ENCODE measurements at regions not wholly inside any gene's neighbourhood (a gene's known extent, or its start where the extent isn't known, plus 50 kb on each side); places are given as distances from the start of the nearest gene placed in this dataset.

GRCh38 chr11:19661827-19662226 is 50.8 kb upstream of the NAV2 start:
- intact Hi-C loops (cut with DNase I, micrococcal nuclease), result no loop called here
- DNase-seq (no peak), ATAC-seq (no peak)

- DNase-seq (no peak), ATAC-seq (peak; percentile 40)
- intact Hi-C loops (cut with DNase I, micrococcal nuclease), result no loop called here
Measured at GRCh38 chr11:19660076-19660475, 52.6 kb upstream of the NAV2 start.

GRCh38 chr11:19659529-19659928 is 53.1 kb upstream of the NAV2 start:
- DNase-seq (no peak), ATAC-seq (no peak)
- intact Hi-C loops (cut with DNase I, micrococcal nuclease), result no loop called here

GRCh38 chr11:19658344-19658743 is 54.3 kb upstream of the NAV2 start:
- intact Hi-C loops (cut with DNase I, micrococcal nuclease), result no loop called here
- ATAC-seq (no peak), DNase-seq (no peak)

- intact Hi-C loops (cut with DNase I, micrococcal nuclease), result no loop called here
- DNase-seq (no peak), ATAC-seq (no peak)
Measured at GRCh38 chr11:19656140-19656541, 56.5 kb upstream of the NAV2 start.

GRCh38 chr11:19652623-19653375 is 59.8 kb upstream of the NAV2 start:
- intact Hi-C loops (cut with DNase I, micrococcal nuclease), result no loop called here
- ATAC-seq (no peak), DNase-seq (no peak)

GRCh38 chr11:19651653-19652052 is 61.0 kb upstream of the NAV2 start:
- intact Hi-C loops (cut with DNase I, micrococcal nuclease), result no loop called here
- ATAC-seq (no peak), DNase-seq (no peak)

GRCh38 chr11:19651028-19651427 is 61.6 kb upstream of the NAV2 start:
- DNase-seq (no peak), ATAC-seq (no peak)
- intact Hi-C loops (cut with DNase I, micrococcal nuclease), result no loop called here

GRCh38 chr11:19650467-19650866 is 62.2 kb upstream of the NAV2 start:
- no peak for ATAC-seq
- intact Hi-C loops (cut with DNase I, micrococcal nuclease), result no loop called here
- DNase-seq, result no peak

GRCh38 chr11:19649751-19650150 is 62.9 kb upstream of the NAV2 start:
- intact Hi-C loops (cut with DNase I, micrococcal nuclease), result no loop called here
- no peak for DNase-seq
- no peak for ATAC-seq

GRCh38 chr11:19648321-19648720 is 64.3 kb upstream of the NAV2 start:
- ATAC-seq (no peak), DNase-seq (no peak)
- intact Hi-C loops (cut with DNase I, micrococcal nuclease), result no loop called here

- DNase-seq (no peak), ATAC-seq (no peak)
- intact Hi-C loops (cut with DNase I, micrococcal nuclease), result no loop called here
Measured at GRCh38 chr11:19647816-19648215, 64.8 kb upstream of the NAV2 start.

GRCh38 chr11:19646921-19647320 is 65.7 kb upstream of the NAV2 start:
- intact Hi-C loops (cut with DNase I, micrococcal nuclease), result no loop called here
- ATAC-seq, result no peak
- peak in 1 of 2 donors; percentile 41 for DNase-seq

- ATAC-seq, result no peak
- DNase-seq, result no peak
- intact Hi-C loops (cut with DNase I, micrococcal nuclease), result no loop called here
Measured at GRCh38 chr11:19646308-19646707, 66.3 kb upstream of the NAV2 start.

- DNase-seq, result no peak
- intact Hi-C loops (cut with DNase I, micrococcal nuclease), result no loop called here
- no peak for ATAC-seq
Measured at GRCh38 chr11:19644316-19644715, 68.3 kb upstream of the NAV2 start.

GRCh38 chr11:19642185-19643158 is 70.2 kb upstream of the NAV2 start:
- ATAC-seq (no peak), DNase-seq (no peak)
- intact Hi-C loops (cut with DNase I, micrococcal nuclease), result no loop called here

- intact Hi-C loops (cut with DNase I, micrococcal nuclease), result no loop called here
- no peak for ATAC-seq
Measured at GRCh38 chr11:19639603-19640105, 73.0 kb upstream of the NAV2 start.

GRCh38 chr11:19635332-19635731 is 77.3 kb upstream of the NAV2 start:
- DNase-seq, result no peak
- ATAC-seq, result no peak
- intact Hi-C loops (cut with DNase I, micrococcal nuclease), result no loop called here

More at GRCh38 chr11:19639603-19640105, 73.0 kb upstream of the NAV2 start:
- DNase-seq, result no peak

- intact Hi-C loops (cut with DNase I, micrococcal nuclease), result no loop called here
- DNase-seq, result peak in 1 of 2 donors; percentile 58
Measured at GRCh38 chr11:19633276-19633675, 79.4 kb upstream of the NAV2 start.

GRCh38 chr11:19632499-19632834 is 80.2 kb upstream of the NAV2 start:
- no peak for DNase-seq
- ATAC-seq, result no peak
- intact Hi-C loops (cut with DNase I, micrococcal nuclease), result no loop called here

More at GRCh38 chr11:19633276-19633675, 79.4 kb upstream of the NAV2 start:
- no peak for ATAC-seq

All from left colon (tissue), 2 donors.